ENCODE measurements at regions not wholly inside any gene's neighbourhood (a gene's known extent, or its start where the extent isn't known, plus 50 kb on each side); places are given as distances from the start of the nearest gene placed in this dataset.

- H3K4me3 ChIP-seq (ENCODE audit: low read length): no peak overlapping the region
Measured at GRCh38 chr7:136173874-136174273, 196.7 kb upstream of the MTPN start.

DNA sequence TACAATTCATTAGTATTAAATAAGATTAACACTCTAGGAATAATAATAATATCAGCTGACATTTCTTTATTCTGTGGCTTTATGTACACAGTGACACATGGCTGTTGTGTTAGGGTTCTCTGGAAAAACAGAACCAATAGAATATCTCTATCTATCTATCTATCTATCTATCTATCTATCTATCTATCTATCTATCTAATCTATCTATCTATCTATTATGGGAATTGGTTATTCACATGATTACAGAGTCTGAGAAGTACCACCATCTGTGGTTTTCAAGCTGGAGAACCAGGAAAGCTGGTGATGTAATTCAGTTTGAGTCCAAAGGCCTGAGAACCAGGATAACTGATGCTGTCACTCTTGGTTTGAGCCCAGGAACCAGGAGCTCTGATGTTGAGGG is 194.1 kb upstream of the MTPN start:
- TF ChIP-seq ZNF274 (IDR thresholded peaks at IDR 0.05; ENCODE audit: low read depth, low read length): no peak
- H3K4me3 ChIP-seq (ENCODE audit: low read length): no peak overlapping the region

More at GRCh38 chr7:136173874-136174273, 196.7 kb upstream of the MTPN start:
- TF ChIP-seq ZNF274 (IDR thresholded peaks at IDR 0.05; ENCODE audit: low read depth, low read length): no peak

- no peak overlapping the region for H3K4me3 ChIP-seq (ENCODE audit: low read length)
Measured at GRCh38 chr7:136168821-136169220, 191.7 kb upstream of the MTPN start.

DNA sequence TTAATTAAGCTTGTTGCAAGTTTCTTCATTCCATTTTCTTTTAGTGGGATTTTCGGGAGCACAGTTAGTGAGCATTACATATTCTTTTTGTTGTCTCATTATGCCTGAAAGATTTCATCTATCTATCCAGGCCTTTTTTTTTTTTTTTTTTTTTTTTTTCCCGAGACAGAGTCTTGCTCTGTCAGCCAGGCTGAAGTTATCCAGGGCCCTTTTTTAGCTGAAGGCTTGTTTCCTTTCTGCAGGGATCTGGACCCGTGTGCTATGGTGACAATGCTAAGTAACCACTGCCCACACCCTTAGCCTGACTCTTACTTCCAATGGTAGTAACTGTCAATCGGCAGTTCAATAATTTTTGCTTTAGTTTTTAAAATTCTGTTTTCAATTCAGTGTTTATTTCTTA is 190.8 kb upstream of the MTPN start:
- no peak for TF ChIP-seq ZNF274 (IDR thresholded peaks at IDR 0.05; ENCODE audit: low read depth, low read length)
- H3K4me3 ChIP-seq (ENCODE audit: low read length): no peak overlapping the region

More at GRCh38 chr7:136168821-136169220, 191.7 kb upstream of the MTPN start:
- TF ChIP-seq ZNF274 (IDR thresholded peaks at IDR 0.05; ENCODE audit: low read depth, low read length): no peak

DNA sequence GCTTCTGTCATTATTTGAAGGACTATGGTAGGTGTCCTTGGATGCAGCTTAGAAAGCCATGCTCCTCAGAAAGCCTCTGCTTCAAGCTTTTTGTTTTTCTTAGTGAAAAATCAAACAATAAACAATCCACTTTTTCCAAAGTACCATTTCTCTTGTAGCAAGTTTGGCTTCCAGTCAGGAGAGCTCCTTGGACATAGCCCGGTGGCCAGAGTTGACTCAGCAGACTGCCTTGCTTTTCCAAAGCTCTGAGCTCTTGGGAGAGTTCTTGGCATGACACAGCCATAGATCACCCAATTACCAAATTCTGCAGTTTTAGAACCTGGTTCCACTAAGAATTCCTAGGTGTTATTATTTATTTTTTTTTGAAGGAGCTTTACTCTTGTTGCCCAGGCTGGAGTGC is 189.4 kb upstream of the MTPN start:
- H3K4me3 ChIP-seq (ENCODE audit: low read length): no peak overlapping the region
- no peak for TF ChIP-seq ZNF274 (IDR thresholded peaks at IDR 0.05; ENCODE audit: low read depth, low read length)

- no peak for TF ChIP-seq ZNF274 (IDR thresholded peaks at IDR 0.05; ENCODE audit: low read depth, low read length)
- H3K4me3 ChIP-seq (ENCODE audit: low read length): no peak overlapping the region
Measured at GRCh38 chr7:136163340-136163801, 186.2 kb upstream of the MTPN start.

DNA sequence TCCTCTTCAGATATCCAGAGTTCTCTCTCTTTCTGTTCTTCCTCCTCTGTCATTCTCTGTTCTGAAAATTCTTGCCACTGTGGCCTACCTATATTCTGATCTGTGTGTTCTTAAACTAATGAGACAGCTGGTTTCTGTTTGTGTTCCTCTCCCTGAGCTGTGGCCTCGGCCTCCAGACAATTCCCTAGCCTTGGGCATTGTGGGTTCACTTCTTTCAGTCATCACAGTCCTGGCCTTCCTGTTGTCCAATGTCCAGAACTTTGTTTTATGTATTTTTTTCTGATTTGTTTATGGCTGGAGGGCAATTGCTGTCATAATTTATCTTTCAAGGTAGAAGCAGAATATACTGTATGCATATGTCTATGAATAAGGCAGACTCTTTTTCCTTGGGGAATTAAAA is 173.2 kb upstream of the MTPN start:
- TF ChIP-seq ZNF274 (IDR thresholded peaks at IDR 0.05; ENCODE audit: low read depth, low read length): no peak
- H3K4me3 ChIP-seq (ENCODE audit: low read length): no peak overlapping the region

GRCh38 chr7:136148920-136149319 is 171.8 kb upstream of the MTPN start:
- no peak overlapping the region for H3K4me3 ChIP-seq (ENCODE audit: low read length)
- no peak for TF ChIP-seq ZNF274 (IDR thresholded peaks at IDR 0.05; ENCODE audit: low read depth, low read length)

DNA sequence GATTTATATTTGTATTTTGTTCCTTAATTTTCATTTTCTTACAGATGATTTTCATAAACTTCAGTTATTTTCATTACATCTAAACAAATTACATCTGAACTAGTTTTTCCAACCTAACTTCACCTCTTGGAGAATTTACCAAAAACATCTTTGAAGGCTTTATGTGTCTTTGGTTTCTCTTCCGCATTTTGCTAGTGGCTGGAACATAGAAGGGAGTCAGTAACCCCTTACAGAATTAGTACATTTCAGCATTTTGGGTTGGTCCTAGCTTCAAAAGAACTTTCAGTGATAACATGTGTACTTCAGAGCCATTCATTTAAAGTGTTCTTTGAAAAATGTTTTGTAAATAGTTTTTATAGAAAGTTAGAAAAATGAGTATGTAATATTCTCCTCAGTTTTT is 169.8 kb upstream of the MTPN start:
- TF ChIP-seq ZNF274 (IDR thresholded peaks at IDR 0.05; ENCODE audit: low read depth, low read length): no peak
- no peak overlapping the region for H3K4me3 ChIP-seq (ENCODE audit: low read length)

DNA sequence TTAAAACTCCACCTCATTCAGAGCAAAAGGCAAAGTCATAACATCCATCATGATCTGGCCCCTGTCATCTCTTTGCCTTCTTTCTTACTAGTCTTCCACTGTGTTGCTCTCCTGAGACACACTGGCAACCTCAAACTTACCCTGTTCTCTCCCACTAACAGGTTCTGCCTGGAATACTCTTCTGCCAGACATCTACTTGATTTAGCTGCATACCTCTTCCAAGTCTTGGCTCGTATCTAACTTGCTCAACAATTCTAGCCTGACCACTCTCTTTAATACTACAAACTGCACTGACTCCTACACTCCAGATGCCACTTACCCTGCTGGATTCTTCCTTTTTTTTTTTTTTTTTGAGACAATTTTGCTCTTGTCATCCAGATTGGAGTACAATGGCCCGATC is 167.0 kb upstream of the MTPN start:
- no peak for TF ChIP-seq ZNF274 (IDR thresholded peaks at IDR 0.05; ENCODE audit: low read depth, low read length)

DNA sequence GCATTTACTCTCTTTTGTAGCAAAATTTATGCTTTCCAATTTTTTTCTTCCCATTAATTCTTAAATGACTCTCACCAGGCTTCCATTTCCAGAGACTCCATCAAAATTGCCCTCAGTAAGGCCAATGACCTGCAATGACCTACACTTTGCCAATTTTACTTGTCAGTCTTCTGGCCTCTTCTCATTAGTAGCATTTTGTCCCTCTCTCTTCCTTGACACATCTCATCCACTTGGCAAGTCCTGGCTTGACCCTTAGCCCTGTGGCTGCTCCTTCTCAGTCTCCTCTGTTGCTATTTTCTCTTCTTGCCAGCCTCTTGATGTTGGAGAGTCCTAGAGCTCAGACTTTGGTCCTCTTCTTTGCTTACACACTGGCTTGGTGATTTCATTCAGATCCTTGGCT is 166.1 kb upstream of the MTPN start:
- TF ChIP-seq ZNF274 (IDR thresholded peaks at IDR 0.05; ENCODE audit: low read depth, low read length): no peak
- no peak overlapping the region for H3K4me3 ChIP-seq (ENCODE audit: low read length)

More for the DNA sequence above, 167.0 kb upstream of the MTPN start:
- H3K4me3 ChIP-seq (ENCODE audit: low read length): no peak overlapping the region

GRCh38 chr7:136142583-136142982 is 165.4 kb upstream of the MTPN start:
- TF ChIP-seq ZNF274 (IDR thresholded peaks at IDR 0.05; ENCODE audit: low read depth, low read length): no peak
- no peak overlapping the region for H3K4me3 ChIP-seq (ENCODE audit: low read length)

DNA sequence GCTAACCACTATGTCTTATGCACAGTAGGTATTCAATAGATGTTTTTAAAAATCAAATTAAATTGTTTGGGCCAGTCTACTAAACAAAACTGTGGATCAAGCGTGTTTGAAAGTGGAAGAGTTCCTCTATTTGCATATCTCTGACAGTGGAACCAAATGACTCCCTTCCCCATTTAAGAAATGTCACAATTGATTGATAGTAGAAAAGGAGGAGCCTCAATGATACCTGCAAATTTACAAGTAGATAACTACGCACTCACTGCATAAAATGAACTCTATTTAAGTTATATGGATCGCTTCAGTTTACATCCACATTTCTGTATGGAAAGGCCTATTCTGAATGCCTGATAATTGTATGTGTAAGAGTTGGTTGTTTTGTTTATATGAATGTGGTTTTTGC is 163.3 kb upstream of the MTPN start:
- no peak for TF ChIP-seq ZNF274 (IDR thresholded peaks at IDR 0.05; ENCODE audit: low read depth, low read length)
- no peak overlapping the region for H3K4me3 ChIP-seq (ENCODE audit: low read length)

DNA sequence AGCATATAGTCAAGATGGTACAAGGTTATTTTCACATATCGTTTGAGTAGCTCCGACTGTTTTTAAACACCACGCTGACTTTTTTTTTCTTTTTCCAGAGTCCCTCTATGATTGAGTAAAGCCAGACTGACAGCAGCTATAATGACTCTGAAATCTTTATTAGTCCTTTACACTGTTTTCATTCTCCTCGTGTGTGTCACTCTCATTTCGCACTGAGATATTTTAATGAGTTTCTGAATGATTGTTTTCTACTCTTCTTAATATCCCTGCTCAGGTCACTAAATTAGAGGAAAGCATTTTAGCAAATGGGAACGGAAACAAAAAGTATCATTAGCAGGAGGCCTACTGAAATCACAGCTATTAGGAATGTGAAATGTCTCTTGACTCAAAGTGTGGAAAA is 162.3 kb upstream of the MTPN start:
- no peak for TF ChIP-seq ZNF274 (IDR thresholded peaks at IDR 0.05; ENCODE audit: low read depth, low read length)
- H3K4me3 ChIP-seq (ENCODE audit: low read length): no peak overlapping the region

- no peak overlapping the region for H3K4me3 ChIP-seq (ENCODE audit: low read length)
Measured at GRCh38 chr7:136138991-136139390, 161.8 kb upstream of the MTPN start.

DNA sequence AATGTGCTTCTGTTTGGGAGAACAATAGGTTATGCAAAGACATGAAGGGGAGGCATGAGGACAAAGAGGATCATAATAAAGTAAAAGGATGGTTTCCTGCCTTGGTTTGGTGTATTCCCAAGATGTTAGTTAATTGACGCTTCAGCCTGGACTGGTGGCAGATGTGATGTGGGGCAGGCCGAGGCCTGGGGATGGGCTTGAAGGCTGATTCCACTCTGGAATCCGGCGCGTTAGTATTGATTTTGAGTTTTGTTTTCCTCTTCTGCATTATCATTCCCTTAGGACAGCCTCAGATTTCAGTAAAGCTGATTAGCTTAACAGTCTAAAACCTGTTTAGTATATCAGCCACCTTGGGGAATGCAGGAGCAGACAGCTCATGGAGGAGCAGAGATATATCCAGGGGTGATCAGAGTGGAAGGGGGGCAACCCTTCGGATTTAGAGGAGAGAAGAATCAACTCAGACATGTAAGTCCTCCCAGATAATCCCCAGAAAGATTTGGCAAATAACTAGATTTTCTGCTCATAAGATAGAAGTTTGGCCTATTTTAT is 159.8 kb upstream of the MTPN start:
- no peak overlapping the region for H3K4me3 ChIP-seq (ENCODE audit: low read length)
- TF ChIP-seq ZNF274 (IDR thresholded peaks at IDR 0.05; ENCODE audit: low read depth, low read length): no peak

More at GRCh38 chr7:136138991-136139390, 161.8 kb upstream of the MTPN start:
- no peak for TF ChIP-seq ZNF274 (IDR thresholded peaks at IDR 0.05; ENCODE audit: low read depth, low read length)
